ENCODE measurements at regions not wholly inside any gene's neighbourhood (a gene's known extent, or its start where the extent isn't known, plus 50 kb on each side); places are given as distances from the start of the nearest gene placed in this dataset.
"Not testable (repeated sequence)": the region's sequence is repeated elsewhere in the genome, so short reads cannot be mapped to it uniquely, and the experiment has no call there.

DNA sequence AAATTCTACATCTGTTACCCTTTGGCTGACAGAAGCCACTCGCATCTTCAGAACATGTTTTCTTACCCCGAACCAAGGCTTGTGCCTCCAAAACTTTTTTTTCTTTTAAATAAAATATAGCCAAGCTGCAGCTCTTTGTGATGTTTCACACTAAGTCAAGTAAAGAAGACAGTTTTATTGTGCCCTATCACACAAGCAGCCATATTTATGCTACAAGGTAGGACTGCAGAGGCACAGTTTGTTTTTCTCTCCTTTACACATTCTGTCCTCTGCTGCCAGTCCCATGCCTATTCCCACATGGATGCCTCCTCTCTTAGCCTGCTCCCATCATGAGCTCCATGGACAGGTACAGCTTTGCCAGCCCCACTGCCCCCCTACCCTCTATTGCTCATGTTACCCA lies 219.6 kb upstream of the THUMPD2 start:
- no peak for DNase-seq (ENCODE audit: low spot score)

DNA sequence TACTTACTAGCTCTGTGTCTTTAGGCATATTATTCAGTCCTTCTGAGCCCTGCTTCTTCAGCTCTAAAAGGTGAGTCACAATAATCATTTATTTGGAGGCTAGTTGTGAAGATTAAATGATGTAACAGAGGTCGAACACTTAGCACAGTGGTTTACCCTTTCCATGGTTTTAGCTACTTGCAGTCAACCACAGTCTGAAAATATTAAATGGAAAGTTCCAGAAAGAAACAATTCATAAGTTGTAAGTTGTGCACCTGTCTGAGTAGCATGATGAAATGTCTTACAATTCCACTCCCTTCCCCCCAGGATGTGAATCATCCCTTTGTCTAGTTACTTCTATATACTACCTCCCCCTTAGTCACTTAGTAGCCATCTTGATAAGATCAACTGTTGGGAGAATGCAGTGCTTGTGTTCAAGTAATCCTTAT lies 217.6 kb upstream of the THUMPD2 start:
- DNase-seq (ENCODE audit: low spot score), result peak; percentile 58

DNA sequence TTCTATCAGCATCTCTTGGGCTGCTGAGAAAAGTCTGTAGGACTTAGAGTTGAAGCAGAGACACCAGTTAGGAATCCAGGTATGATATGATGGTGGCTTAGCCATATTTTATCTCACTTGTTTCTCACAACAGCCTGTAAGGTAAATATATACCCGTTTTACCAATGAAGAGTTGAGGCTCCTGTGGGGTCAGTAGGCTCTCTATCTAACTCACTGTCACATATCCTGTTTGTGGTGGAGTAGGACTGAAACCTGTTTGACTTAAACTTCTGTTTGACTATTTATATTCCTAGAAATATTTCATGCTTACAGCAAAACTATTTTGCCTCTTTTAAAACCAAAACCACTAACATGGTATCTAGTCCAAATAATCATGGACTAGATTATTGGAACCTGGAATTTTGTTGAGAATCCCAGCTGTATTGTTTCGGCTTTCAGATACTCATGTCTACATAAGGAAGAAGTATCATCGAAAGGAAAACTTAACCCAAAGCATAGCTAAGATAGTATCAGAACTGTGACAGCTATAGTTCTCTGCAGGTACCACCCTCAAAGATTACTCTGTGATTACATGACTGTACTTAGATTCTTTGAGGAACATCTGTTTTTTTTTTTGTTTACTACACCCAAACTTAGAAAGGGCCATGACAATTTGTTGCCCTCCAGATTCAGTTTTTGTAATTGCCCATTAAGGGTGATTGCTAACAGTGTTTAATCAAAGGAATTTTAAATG lies 216.1 kb upstream of the THUMPD2 start:
- DNase-seq (ENCODE audit: low spot score), result no peak

DNA sequence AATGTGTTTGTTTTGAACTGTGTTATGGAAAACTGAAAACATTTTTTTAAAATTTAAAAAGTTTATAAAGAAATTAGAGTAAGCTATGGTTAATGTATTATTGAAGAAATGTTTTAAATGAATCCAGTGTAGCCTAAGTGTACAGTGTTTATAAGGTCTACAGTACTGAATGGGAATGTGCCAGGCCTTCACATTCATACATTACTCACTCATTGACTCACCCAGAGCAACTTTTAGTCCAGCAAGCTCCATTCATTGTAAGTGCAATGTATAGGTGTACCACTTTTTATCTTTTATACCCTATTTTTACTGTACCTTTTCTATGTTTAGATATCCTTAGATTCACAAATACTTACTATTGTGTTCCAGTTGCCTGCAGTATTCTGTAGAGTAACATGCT lies 215.1 kb upstream of the THUMPD2 start:
- no peak for DNase-seq (ENCODE audit: low spot score)

DNA sequence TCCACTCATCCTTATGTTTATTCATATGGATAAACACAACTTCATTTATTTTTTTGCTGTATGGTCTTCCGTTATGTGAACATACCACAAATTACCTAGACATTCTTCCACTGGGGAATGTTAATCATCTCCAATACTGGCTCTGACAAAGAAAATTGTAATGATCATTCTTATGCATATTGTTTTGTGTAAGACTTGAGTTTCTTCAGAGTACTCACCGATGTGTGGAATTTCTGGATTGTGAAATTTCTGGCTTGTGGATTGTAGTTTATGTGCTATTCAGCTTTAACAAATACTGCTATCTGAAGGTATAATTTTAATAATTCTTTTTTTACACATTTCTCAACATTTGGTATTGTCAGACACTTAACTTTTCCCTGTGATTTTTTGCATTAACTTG lies 212.2 kb upstream of the THUMPD2 start:
- no peak for DNase-seq (ENCODE audit: low spot score)

DNA sequence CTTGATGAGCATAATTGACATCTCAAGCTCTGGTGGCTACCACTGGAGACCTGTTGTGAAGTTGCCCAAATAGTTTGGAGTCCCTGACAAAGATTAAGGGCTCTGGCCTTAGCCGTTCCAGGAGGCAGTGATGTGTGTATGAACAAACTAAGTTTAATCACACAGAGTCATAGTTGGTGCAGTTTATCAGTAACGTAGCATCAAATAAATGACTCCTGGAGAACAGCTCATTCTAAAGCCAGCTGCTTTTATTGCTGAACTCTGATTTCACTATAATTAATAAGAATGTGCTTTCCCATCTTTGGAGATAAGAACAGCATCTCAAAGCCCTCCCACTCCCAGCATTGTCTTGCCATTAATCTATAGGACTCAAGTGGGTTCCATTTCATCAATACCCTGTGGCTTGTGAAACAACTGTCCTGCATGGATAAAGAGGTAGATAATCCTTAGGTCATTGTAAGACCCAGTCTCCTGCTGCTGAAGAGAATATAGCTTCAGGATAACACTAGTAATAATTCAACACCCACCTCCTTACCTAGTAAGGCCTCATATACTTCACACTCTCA lies 211.4 kb upstream of the THUMPD2 start:
- DNase-seq (ENCODE audit: low spot score), result no peak

DNA sequence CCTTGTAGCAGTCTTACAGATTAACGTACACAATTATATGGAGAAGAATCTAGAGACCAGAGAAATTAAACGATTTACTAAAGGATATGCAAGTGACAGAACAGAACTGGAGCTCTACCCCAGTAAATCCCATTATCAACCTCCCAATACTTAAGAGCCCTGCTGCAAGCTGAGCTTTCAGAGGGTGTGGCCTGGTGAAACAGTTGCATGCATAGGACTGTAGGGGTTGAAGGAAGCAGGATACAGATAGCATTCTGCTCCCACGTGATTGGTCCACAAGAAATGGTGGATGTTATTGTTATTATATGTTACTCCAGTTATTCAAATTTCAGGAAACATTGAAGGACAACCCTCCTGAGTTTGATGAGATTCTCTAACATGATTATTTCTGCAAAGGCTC lies 210.8 kb upstream of the THUMPD2 start:
- no peak for DNase-seq (ENCODE audit: low spot score)

DNA sequence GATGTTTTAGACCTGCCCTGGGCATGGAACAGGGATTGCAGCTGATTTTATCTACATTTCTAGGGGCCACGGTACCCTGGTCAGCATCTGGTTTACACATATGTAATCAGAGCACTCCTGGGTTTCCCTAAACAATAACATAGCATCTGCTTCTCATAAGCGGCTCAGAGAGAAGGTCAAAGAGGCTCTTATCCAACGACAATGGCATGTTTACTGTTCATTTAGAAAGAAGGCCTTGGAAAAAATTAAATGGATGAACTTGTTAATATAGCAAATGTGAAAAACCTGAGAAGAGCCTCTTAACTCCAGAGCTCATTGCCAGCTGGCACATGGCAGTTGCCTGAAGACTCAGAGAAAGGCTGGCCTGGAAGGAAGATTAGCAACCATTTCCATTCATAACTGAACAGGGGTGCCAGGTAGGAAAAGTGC lies 202.8 kb upstream of the THUMPD2 start:
- DNase-seq (ENCODE audit: low spot score), result no peak

DNA sequence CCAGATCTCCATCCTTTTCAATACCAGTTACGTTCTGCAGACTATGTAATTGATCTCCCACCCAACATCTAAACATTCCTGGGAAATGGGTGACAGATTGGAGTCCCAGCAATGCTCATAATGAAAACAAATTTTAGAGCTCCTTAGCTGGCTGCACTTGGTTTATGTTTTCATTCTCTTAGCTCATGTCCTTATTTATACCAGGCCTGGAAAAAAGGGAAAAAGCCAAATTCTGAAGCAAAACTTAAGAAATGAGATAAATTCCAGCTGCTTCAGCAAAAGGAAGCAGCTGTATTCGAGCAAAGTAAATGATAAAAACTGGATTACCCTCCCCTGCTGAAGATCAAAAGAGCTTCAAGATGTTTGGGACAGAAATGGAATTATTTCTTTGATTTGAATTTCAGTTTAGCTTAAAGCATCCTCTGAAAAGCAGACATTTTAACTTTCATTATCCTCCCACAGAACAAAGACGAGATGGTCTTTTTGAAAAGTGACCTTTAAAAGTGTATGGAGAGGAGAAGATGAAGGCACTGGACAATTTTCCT lies 196.5 kb upstream of the THUMPD2 start:
- no peak for DNase-seq (ENCODE audit: low spot score)

DNA sequence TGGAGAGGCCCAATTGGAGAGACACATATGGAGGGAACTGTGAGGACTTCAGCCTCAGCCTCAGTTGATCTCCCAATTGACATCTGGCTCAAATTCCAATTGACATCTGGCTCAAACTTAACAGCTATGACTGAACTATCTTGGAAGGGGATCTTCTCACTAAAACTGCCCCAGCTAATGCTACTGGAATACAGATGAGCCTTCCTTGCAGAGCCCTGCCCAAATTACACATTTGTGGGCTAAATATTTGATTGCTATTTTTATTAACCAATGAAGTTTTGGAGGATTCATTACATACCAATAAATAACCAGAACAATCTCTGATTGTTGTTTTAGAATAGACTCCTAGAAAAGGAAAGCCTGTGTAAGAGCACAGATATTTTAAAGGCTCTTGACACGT lies 189.0 kb upstream of the THUMPD2 start:
- no peak for DNase-seq (ENCODE audit: low spot score)

DNA sequence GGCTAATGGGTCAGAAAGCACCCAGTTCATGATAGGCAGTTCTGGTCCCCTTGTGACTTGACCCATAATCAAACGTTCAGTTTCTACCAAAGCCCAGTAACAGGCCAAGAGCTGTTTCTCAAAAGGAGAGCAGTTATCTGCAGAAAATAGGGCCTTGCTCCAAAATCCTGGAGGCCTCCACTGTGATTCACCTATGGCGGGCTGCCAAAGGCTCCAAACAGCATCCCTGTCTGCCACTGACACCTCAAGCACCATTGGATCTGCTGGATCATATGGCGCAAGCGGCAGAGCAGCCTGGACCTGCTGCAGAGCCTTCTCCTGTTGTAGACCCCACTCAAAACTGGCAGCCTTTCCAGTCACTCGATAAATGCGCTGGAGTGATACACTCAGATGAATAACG lies 181.6 kb upstream of the THUMPD2 start:
- not testable (repeated sequence) for DNase-seq (ENCODE audit: low spot score)

DNA sequence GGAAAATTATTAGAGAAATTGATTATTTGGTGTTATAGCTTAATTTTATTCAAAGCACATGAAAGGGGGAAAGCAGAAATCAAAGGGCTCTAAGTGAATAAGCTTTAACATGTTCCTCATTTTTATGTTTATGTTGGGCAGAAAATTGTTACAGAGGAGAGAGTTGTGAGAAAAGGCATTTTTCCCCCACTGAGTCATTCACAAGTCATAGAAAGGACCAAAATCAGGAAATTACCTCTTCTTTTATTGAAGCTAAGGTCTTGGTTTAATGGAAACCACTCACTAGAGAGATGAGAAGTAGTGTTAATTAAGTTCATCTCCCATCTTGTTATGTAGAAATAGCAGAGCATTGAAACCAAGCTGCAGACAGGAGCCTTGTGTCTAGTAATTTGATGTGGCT lies 175.3 kb upstream of the THUMPD2 start:
- DNase-seq (ENCODE audit: low spot score), result no peak

DNA sequence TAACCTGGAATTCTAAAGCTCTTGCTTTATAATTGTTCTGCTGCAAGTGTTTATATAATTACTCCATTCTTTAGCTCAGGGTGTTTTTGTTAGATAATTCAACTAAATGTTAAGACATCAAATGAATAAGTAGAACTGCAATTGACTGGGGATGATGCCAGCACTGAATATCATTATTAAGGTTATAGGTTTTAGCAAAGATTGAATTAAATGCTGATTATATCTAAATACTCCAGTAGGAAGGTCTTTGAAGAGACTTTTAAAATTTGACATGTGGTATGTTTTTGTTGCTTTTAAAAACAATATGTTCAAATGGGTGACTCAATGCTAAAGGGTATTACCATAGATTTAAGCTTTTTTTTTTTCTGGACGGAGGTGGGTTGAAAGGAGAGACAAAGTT lies 170.1 kb upstream of the THUMPD2 start:
- no peak for DNase-seq (ENCODE audit: low spot score)

DNA sequence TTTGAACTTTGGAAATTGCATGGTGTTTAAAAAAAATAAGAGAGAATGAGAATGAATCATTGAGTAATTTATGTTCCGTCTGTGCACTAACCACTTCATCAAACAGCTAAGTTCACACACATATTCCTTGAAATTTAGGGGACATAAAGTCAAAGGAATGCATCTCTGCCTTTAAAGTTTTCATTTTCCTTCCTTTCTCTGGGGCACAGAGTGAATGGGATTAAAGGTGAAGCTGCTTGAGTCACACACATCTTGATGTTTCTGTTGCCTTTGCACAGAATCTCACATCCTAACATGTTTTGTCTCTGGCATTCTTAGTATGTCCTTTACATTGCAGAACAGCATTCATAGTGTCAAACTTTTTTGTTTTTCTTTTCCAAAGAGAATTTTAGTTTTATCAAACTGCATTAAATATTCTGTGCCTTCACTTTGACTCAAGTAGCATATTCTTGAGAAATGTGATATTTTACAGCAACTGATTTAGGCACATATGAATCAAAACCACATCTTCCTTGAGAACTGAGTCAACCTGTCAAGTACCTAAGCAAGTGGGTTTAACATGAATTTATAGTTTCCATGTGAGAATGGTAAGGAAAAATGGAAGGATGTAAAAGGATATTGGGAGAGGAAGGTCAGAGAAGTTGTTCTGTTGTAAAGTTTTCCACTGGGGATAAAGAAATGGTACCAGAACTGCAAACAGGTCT lies 169.1 kb upstream of the THUMPD2 start:
- DNase-seq (ENCODE audit: low spot score), result no peak

DNA sequence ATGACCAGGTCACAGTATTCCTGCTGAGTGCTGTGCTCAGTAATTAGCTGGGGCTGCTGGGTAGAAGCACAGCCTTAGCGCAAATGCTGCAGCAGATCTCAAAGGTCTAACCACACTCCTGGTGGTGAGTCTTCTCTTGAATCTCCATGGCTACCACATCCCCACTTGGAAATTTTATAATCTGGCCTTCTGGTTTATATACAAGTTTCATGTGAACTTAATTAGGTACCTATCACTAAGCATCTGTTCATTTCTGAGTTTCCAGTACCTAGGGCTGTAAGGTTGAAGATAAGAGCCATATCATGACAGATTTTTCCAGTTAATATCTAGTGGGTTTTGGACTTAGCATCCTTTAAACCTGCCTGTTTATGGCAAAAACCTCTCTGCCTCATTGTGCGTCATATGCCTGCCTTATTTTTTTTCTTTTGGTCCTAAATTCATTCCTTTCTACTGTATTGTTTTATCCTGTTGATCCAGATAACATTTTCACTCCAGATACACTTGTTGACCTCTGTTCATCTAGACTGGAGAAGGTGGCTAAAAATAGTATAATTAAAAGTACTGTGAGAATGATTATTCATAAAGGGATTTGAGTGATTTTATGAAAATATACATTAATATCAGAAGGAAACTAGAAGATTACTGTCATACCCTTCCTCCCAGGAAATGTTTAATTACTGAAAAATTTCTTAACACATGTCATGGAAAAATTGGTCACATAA lies 168.4 kb upstream of the THUMPD2 start:
- no peak for DNase-seq (ENCODE audit: low spot score)

DNA sequence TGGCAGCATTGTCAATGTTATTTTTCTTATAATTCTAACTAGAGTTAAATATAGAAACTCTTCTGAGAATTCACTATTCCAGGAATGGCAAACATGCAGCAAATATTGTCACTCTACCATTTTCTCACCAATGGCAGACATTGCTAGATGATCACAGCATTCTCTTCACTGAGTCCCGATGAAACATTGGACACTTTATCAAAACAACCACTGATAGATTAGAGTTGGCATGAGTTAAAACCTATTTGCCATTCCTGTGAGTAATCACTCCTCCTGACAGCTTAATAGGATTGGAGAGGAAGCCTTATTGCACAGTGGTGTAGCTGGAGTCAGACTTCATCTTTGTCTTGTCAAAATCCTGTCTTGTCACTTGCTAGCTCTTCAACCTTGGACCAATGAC lies 163.9 kb upstream of the THUMPD2 start:
- DNase-seq (ENCODE audit: low spot score), result no peak

DNA sequence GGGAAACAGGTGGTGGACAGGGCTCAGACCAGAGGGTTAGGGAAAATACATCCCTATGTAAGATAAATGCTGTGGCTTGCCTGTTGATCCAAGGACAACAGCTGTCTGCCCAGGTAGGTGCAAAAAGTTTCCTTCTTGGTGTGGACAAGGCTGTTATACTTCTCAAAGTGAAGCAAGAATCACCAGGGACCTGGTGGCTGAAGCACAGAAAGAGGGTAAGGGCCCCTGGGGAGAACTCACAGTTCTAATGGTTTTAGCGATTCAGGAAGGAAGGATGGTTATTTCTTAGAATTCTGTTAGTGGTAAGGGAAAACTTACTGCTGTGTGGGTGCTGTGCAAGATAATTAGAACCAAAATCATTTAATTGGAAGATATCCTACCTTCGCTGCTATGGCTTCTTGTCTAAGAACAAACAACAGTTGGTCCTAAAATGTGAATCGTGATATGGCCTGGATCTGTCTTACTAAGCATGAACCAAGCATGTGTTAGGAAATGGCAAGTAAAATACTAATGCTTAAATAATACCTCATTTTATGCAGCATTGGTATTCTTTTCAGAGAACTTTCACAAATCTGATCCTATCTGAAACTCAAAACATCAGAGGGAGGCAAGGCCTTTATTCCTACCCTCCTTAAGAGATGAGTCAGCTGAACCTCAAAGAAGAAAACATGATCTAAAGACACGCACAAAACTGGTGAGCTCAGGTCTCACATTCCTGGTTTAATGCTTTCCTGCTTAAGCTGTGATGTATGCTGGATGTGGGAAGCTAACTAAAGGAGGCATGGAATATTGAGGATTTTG lies 159.2 kb upstream of the THUMPD2 start:
- peak; percentile 71 for DNase-seq (ENCODE audit: low spot score)

DNA sequence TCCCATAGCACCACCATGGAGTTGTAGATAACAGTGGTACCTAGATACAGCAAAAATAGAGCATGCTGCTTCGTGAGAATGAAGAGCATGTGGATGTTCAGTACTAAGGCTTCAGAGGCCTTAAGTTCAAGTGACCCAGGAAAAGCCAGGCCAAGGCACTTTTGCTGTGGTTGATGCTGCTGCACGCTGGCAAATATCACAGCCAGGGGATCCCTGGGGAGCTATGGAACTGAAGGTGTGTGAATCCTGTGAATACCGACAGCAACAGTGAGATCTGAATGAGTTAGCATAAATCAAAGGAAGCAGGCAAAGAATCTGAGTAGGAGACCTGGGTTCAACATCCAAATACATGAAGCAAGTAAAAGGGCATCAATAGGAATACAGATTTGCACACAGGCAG lies 158.6 kb upstream of the THUMPD2 start:
- DNase-seq (ENCODE audit: low spot score), result no peak

DNA sequence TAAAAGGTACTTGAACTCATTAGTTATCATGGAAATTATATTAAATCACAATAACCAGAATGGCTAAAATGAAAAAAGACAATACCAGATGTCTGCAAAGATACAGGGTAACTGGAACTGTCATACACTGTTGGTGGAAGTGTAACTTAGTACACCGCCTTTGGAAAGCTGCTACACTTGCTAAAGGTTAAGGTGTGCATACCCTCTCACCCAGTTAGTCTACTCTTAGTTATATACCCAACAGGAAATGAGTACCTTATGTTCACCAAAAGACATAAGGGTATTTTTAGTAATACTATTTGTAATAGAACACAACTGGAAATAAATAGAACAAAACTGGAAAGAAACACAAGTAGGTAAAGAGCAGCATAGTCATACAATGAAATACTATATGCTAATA lies 155.8 kb upstream of the THUMPD2 start:
- no peak for DNase-seq (ENCODE audit: low spot score)

DNA sequence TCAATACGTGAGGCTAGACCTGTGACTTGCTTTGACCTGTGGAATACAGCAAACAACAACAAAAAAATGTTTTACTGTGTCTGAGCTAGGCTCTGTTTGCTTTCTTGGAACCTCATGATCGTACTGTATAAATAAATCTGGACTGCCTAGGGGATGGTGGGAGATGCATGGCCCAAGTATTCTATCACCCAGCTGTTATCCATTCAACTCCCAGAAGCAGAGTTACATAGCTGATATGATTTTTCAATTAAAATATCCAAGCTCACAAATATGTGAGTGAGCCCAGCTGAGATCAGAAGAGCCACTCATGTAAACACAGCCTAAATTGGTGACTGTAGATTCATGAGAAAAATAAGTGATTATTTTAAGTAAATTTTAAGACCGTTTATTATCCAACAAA lies 154.1 kb upstream of the THUMPD2 start:
- DNase-seq (ENCODE audit: low spot score), result no peak

DNA sequence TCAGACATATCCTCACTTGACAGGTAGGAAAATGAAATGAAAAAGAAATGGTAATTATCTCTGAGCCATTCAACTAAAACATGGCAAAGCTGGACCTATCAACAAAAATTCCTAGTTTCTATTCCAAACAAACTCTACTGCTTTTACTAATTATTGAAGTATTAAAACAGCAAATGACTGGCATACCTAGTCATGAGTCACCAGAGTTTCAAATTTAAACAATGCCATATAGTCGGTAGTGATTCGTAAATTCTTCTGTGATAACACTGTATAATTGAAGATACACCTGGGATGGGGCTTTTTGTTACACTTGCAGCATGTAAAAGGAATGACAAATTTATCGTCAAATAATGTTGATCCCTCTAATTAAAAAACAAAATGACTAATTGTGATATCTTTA lies 153.1 kb upstream of the THUMPD2 start:
- DNase-seq (ENCODE audit: low spot score), result no peak
